ENCODE measurements at regions not wholly inside any gene's neighbourhood (a gene's known extent, or its start where the extent isn't known, plus 50 kb on each side); places are given as distances from the start of the nearest gene placed in this dataset.
A peak's percentile ranks its signal among the peaks of the same experiment; 100 is the strongest.
"Not testable (repeated sequence)": the region's sequence is repeated elsewhere in the genome, so short reads cannot be mapped to it uniquely, and the experiment has no call there.

DNA sequence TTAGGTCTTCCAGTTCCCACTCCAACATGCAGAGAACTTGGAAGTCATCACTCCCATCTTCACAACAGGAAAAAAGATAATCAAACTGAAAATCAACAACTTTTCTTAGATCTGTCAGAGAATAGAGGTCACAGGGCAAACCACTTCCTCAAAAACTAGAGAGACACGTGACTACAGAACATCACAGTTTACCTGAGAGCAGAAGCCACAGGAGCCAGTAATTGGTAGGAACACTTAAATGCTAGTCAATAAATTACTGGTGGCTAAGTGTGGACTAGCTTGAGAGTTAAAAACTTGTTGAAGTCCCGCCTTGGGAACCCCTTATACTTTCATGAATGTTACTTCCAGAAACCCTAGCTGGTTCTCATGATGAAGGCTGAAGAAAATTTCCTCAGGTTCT, 81.1 kb downstream of the THSD1 start:
- not testable (repeated sequence) for DNase-seq (ENCODE audit: low read depth)

DNA sequence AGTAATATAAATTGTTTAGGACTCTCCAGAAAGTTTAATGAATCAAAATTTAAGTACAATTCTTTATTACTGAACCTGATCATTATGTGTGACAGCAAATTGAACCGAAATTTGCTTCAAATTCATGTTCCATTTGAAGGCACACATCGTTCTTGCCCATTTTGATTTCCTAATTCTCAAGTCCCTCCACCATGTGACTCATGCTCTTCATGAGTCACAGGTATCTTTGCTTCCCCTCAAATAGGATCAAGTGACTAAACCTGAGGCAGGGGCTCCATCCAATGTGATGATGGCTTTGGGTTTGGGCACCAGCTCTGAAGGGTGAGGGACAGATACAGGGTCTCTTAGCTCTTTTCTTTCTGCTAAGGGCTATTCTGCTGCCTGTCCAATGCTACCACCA, 86.1 kb downstream of the THSD1 start:
- DNase-seq (ENCODE audit: low read depth) = no peak

GRCh38 chr13:52309833-52310232, 96.1 kb downstream of the THSD1 start:
- not testable (repeated sequence) for DNase-seq (ENCODE audit: low read depth)

DNA sequence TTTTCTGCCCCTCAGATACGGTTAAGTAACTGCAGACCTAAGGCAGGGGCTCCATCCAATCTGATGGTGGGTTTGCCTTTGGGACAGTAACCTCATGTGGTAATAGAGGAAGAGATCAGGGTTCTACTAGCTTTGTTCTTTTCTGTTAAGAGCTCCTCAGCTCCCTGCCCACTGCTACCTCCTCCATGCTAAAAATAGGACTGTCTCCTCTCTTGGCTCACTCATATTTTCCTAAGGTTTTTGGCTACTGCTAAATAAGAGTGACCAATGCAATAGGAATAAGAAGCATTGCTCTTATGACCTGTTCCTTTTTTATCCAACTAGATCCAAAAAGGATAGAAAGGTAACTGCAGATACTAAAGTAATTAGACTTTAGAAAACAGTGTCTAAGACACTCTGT, 99.6 kb downstream of the THSD1 start:
- not testable (repeated sequence) for DNase-seq (ENCODE audit: low read depth)

DNA sequence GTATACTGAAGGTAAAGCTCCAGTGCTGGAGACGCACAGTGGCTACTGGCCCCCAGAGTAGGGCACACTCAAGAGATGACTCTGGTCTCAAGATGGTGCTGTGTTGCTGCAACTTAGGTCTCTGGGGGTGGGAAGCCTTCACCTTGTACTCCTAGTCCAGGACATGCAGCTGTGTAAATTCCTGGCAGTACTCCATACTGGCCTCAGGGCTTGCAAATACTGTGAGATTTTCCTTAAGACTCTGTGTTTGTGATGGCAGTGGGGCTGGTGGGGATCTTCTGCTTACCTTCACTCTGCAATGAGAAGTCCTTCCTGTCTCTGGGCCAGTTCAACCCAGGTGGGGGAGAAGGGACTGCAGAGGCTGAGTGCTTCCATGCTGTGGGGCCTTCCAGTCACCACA, 102.9 kb downstream of the THSD1 start:
- DNase-seq (ENCODE audit: low read depth) = not testable (repeated sequence)

- not testable (repeated sequence) for DNase-seq (ENCODE audit: low read depth)
Measured at GRCh38 chr13:52302688-52303087, 103.3 kb downstream of the THSD1 start.

- DNase-seq (ENCODE audit: low read depth) = peak; percentile 44
Measured at GRCh38 chr13:52301810-52302400, 104.1 kb downstream of the THSD1 start.

- DNase-seq (ENCODE audit: low read depth) = not testable (repeated sequence)
Measured at GRCh38 chr13:52298079-52298661, 107.8 kb downstream of the THSD1 start.

DNA sequence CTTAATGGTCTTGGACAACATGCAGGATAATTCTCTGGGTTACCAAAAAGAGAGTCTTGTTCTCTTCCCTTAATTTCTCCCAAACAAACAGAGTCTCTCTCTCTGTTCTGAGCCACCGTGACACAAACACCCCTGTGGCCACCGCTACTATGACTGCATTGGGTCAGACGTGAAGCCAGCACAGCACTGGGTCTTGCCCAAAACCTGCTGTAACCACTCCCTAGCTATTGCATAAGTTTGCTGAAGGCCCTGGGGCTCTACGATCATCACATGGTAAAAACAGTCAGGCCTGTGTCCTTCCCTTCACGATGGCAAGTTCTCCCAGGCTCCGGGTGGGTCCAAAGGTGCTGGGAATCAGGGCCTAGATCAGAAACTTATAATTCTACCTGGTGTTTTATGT, 117.1 kb downstream of the THSD1 start:
- not testable (repeated sequence) for DNase-seq (ENCODE audit: low read depth)

DNA sequence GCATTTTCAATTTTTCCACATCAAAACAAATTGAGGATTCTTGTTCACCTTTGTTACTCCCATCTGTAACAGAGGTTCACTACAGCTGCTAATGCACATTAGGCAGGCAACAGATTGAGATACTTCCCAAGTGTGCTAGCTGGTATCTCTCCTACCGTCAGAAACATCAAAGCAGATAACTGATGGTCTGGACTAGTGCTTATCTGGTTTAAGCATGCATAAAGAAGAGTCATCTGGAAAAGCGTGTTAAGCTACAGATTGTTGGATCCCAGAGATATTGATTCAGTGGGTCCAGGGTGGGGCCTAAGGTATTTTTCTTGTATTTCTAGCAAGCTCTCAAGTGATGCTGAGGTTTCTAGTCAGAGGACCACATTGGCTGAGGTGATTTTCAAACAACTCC, 122.0 kb upstream of the NEK3 start:
- not testable (repeated sequence) for DNase-seq (ENCODE audit: low read depth)

GRCh38 chr13:52279408-52279807, 120.0 kb upstream of the NEK3 start:
- DNase-seq (ENCODE audit: low read depth) = not testable (repeated sequence)

DNA sequence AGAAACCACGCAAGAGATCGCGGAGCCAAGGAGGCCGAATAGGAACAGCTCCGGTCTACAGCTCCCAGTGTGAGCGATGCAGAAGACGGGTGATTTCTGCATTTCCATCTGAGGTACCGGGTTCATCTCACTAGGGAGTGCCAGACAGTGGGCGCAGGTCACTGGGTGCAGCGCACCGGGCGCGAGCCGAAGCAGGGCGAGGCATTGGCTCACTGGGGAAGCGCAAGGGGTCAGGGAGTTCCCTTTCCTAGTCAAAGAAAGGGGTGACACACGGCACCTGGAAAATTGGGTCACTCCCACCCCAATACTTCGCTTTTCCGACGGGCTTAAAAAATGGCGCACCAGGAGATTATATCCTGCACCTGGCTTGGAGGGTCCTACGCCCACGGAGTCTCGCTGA, 94.9 kb upstream of the NEK3 start:
- not testable (repeated sequence) for DNase-seq (ENCODE audit: low read depth)

GRCh38 chr13:52240752-52241151, 81.4 kb upstream of the NEK3 start:
- DNase-seq (ENCODE audit: low read depth) = not testable (repeated sequence)

GRCh38 chr13:52235900-52236595, 76.7 kb upstream of the NEK3 start:
- DNase-seq (ENCODE audit: low read depth) = peak; percentile 50

- DNase-seq (ENCODE audit: low read depth) = not testable (repeated sequence)
Measured at GRCh38 chr13:52234928-52235327, 75.5 kb upstream of the NEK3 start.

- not testable (repeated sequence) for DNase-seq (ENCODE audit: low read depth)
Measured at GRCh38 chr13:52223063-52223462, 63.7 kb upstream of the NEK3 start.

DNA sequence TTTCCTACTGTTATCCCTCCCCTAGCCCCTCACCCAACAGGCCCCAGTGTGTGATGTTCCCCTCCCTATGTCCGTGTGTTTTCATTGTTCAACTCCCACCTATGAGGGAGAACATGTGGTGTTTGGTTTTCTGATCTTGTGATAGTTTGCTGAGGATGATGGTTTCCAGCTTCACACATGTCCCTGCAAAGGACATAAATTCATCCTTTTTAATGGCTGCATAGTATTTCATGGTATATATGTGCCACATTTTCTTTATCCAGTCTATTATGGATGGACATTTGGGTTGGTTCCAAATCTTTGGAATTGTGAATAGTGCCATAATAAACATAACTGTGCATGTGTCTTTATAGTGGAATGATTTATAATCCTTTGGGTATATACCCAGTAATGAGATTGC, 54.5 kb upstream of the NEK3 start:
- DNase-seq (ENCODE audit: low read depth) = not testable (repeated sequence)

GRCh38 chr13:52212886-52213285, 53.5 kb upstream of the NEK3 start:
- not testable (repeated sequence) for DNase-seq (ENCODE audit: low read depth)

DNA sequence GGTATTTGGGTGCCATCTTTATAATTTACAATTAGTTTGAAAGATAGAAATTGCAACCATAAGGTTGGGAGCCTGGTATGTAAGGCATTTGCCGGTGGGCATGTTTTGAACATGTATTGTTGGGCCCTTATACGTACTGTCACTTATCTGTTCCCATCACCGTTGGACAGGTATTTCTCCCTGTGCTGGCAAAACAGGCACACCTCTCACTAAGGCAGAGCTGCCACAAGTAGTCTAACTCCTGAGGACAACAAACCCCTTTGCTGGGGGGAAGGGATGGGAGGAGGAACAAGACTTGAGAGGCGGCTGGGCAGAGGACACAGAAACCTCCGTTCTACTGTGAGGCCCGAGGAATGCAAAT, 52.0 kb upstream of the NEK3 start:
- DNase-seq (ENCODE audit: low read depth) = not testable (repeated sequence)

GRCh38 chr13:52210564-52211415, 51.4 kb upstream of the NEK3 start:
- DNase-seq (ENCODE audit: low read depth) = not testable (repeated sequence)
